ENCODE measurements at regions not wholly inside any gene's neighbourhood (a gene's known extent, or its start where the extent isn't known, plus 50 kb on each side); places are given as distances from the start of the nearest gene placed in this dataset.

DNA sequence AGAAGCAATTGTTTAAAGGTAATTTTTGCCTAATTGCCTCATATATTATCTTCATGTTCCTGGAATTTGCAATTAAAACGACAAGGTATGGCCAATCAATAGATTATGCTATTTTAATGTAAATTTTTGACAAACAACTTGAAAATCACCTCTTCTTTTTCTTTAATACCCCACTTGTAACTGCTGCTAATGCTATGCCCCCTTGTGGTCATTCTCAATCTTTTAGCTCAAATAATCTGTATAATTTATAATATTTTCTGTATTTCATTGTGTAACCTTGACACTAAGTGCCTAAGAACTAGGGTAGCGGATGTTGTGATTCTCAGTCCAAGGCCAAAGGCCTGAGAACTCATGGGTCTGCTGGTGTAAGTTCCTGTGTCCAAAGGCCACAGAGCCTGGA, 831.7 kb upstream of the POU3F4 start:
- Histone ChIP-seq H3K36me3 (ENCODE audit: low read depth) (no peaks in the 10 kb centered on the region), H3K27ac (ENCODE audit: poor library complexity, severe bottlenecking) (no peak overlapping the region), H3K4me3 (ENCODE audit: severe bottlenecking) (no peak overlapping the region), H3K27me3 (ENCODE audit: insufficient read depth, poor library complexity, severe bottlenecking) (no peaks in the 10 kb centered on the region), H3K4me1 (ENCODE audit: insufficient read depth, poor library complexity, severe bottlenecking) (no peaks in the 10 kb centered on the region), H3K9me3 (ENCODE audit: severe bottlenecking) (no peaks in the 10 kb centered on the region)
- ATAC-seq (ENCODE audit: low read depth), result no peak
- no peak for DNase-seq (ENCODE audit: low spot score)
- TF ChIP-seq CTCF (IDR thresholded peaks at IDR 0.05; ENCODE audit: poor library complexity, severe bottlenecking), result peak; percentile 15

DNA sequence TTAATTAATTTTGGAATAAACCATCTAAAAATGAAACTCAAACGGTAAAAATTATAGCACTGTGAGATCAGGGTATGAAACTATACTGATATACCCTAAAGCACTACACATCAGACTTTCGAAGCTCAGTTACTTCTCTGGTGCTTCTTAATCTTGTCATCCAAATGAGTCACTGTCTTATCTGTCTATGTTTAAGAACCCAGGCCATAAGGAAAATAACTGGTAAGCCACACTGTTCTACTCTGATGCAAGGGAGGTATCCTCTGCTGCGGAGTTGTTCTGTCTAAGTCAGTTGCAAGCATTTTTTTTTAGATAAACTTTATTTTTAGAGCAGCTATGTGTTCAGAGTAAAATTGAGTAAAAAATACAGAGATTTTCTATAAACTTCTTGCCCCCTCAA, 830.8 kb upstream of the POU3F4 start:
- no peak overlapping the region for H3K4me3 ChIP-seq (ENCODE audit: severe bottlenecking)
- no peak overlapping the region for H3K27ac ChIP-seq (ENCODE audit: poor library complexity, severe bottlenecking)
- no peaks in the 10 kb centered on the region for H3K27me3 ChIP-seq (ENCODE audit: insufficient read depth, poor library complexity, severe bottlenecking)
- H3K4me1 ChIP-seq (ENCODE audit: insufficient read depth, poor library complexity, severe bottlenecking), result no peaks in the 10 kb centered on the region
- no peak for DNase-seq (ENCODE audit: low spot score)
- no peak for ATAC-seq (ENCODE audit: low read depth)
- H3K9me3 ChIP-seq (ENCODE audit: severe bottlenecking), result no peaks in the 10 kb centered on the region
- no peak for TF ChIP-seq CTCF (IDR thresholded peaks at IDR 0.05; ENCODE audit: poor library complexity, severe bottlenecking)
- H3K36me3 ChIP-seq (ENCODE audit: low read depth), result no peaks in the 10 kb centered on the region

DNA sequence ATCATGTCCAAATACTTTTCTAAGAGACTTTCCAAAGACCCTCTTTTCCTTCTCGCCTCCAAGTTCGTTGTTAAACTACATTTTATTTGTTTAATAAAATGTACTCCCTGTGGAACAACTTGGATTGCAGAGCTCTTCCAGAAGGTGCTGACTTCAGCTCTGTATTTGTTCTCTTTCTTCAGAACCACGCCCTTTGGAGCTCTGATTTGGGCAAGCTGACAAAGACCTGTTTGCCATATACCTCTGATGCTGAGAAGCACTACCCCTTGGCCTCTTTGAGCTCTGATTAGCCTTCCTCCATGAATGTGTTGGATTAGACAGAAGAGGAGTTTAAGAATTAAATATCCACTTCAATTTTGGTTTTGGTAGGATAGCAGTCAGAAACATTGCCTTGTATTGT, 815.1 kb upstream of the POU3F4 start:
- no peaks in the 10 kb centered on the region for H3K9me3 ChIP-seq (ENCODE audit: severe bottlenecking)
- no peak overlapping the region for H3K27ac ChIP-seq (ENCODE audit: poor library complexity, severe bottlenecking)
- TF ChIP-seq CTCF (IDR thresholded peaks at IDR 0.05; ENCODE audit: poor library complexity, severe bottlenecking), result no peak
- ATAC-seq (ENCODE audit: low read depth) (no peak), DNase-seq (ENCODE audit: low spot score) (no peak)
- H3K4me1 ChIP-seq (ENCODE audit: insufficient read depth, poor library complexity, severe bottlenecking), result no peaks in the 10 kb centered on the region
- H3K27me3 ChIP-seq (ENCODE audit: insufficient read depth, poor library complexity, severe bottlenecking), result no peaks in the 10 kb centered on the region
- H3K36me3 ChIP-seq (ENCODE audit: low read depth), result no peaks in the 10 kb centered on the region
- no peak overlapping the region for H3K4me3 ChIP-seq (ENCODE audit: severe bottlenecking)

GRCh38 chrX:82695066-82695465, 813.0 kb upstream of the POU3F4 start:
- no peaks in the 10 kb centered on the region for H3K27me3 ChIP-seq (ENCODE audit: insufficient read depth, poor library complexity, severe bottlenecking)
- no peaks in the 10 kb centered on the region for H3K36me3 ChIP-seq (ENCODE audit: low read depth)
- H3K27ac ChIP-seq (ENCODE audit: poor library complexity, severe bottlenecking), result no peak overlapping the region
- H3K9me3 ChIP-seq (ENCODE audit: severe bottlenecking), result no peaks in the 10 kb centered on the region
- no peak for TF ChIP-seq CTCF (IDR thresholded peaks at IDR 0.05; ENCODE audit: poor library complexity, severe bottlenecking)
- no peak overlapping the region for H3K4me3 ChIP-seq (ENCODE audit: severe bottlenecking)
- ATAC-seq (ENCODE audit: low read depth), result no peak
- DNase-seq (ENCODE audit: low spot score), result no peak
- no peaks in the 10 kb centered on the region for H3K4me1 ChIP-seq (ENCODE audit: insufficient read depth, poor library complexity, severe bottlenecking)

- no peaks in the 10 kb centered on the region for H3K27me3 ChIP-seq (ENCODE audit: insufficient read depth, poor library complexity, severe bottlenecking)
- DNase-seq (ENCODE audit: low spot score) (no peak), ATAC-seq (ENCODE audit: low read depth) (no peak)
- H3K9me3 ChIP-seq (ENCODE audit: severe bottlenecking), result no peaks in the 10 kb centered on the region
- H3K4me3 ChIP-seq (ENCODE audit: severe bottlenecking), result no peak overlapping the region
- no peak for TF ChIP-seq CTCF (IDR thresholded peaks at IDR 0.05; ENCODE audit: poor library complexity, severe bottlenecking)
- no peaks in the 10 kb centered on the region for H3K36me3 ChIP-seq (ENCODE audit: low read depth)
- no peak overlapping the region for H3K27ac ChIP-seq (ENCODE audit: poor library complexity, severe bottlenecking)
- no peaks in the 10 kb centered on the region for H3K4me1 ChIP-seq (ENCODE audit: insufficient read depth, poor library complexity, severe bottlenecking)
These were observed 804.5 kb upstream of the POU3F4 start for GRCh38 chrX:82703551-82703950.
